Glomerular visceral epithelial cell (primary cell): ENCODE measurements at regions not wholly inside any gene's neighbourhood (a gene's known extent, or its start where the extent isn't known, plus 50 kb on each side); places are given as distances from the start of the nearest gene placed in this dataset.

Experiments used
- DNase-seq: peaks from one replicate; pipeline ENCODE4 v3.0.0-alpha.2; 2016; ENCODE audit errors: extremely low spot score

GRCh38 chr1:69511426-69512192 lies 56.1 kb upstream of the LRRC7 start:
- no peak for DNase-seq

GRCh38 chr1:69513601-69514000 lies 54.1 kb upstream of the LRRC7 start:
- DNase-seq: peak; percentile 13
